Mesenteric fat pad (tissue), 1 donor: ENCODE measurements at regions not wholly inside any gene's neighbourhood (a gene's known extent, or its start where the extent isn't known, plus 50 kb on each side); places are given as distances from the start of the nearest gene placed in this dataset.

ENCODE experiments used
- DNase-seq: peaks from one replicate; pipeline ENCODE4 v3.0.0-alpha.2; 2020; ENCODE audit warnings: low spot score
- donor health status: DM: yes; HTN: yes; CAD: no.

GRCh38 chr20:60411813-60412212 lies 453.6 kb downstream of the CDH26 start:
- DNase-seq = no peak

- no peak for DNase-seq
These were observed 462.5 kb downstream of the CDH26 start for GRCh38 chr20:60420676-60421229.

DNA sequence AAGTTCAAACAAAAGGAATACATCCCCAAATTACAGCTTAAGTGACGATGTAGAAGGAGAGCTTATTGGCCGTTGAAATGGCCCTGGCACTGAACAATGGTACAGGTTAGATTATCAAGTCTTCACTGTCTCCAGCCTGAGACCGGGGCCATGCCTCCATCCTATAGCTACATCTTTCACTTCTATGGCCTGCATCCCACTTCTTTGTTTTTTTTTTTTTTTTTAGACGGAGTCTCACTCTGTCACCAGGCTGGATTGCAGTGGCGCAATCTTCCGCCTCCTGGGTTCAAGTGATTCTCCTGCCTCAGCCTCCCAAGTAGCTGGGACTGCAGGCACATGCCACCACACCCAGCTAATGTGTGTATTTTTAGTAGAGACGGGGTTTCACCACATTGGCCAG lies 464.6 kb downstream of the CDH26 start:
- DNase-seq = no peak

- DNase-seq = no peak
These were observed 466.2 kb downstream of the CDH26 start for GRCh38 chr20:60424267-60424902.

DNA sequence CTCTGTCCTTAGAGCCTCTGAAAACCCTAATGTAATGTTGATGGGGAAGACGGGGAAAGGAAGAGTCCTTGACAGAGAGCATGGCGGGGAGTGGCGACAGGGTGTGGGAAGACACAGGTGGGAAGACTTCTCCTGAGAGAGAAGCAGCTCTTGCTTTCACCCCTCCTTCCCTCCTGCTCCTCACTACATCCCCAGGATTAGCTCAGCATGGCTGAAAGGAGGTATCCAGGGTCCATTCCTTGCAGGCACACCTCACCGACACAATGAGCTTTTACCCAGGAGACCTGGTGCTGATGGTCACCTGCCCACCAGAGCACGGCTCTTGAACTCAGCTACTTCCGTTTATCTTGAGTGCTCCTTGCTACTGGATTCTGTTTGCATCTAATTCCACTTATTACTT lies 469.3 kb downstream of the CDH26 start:
- no peak for DNase-seq

- DNase-seq = no peak
These were observed 470.4 kb downstream of the CDH26 start for GRCh38 chr20:60428651-60429050.

DNA sequence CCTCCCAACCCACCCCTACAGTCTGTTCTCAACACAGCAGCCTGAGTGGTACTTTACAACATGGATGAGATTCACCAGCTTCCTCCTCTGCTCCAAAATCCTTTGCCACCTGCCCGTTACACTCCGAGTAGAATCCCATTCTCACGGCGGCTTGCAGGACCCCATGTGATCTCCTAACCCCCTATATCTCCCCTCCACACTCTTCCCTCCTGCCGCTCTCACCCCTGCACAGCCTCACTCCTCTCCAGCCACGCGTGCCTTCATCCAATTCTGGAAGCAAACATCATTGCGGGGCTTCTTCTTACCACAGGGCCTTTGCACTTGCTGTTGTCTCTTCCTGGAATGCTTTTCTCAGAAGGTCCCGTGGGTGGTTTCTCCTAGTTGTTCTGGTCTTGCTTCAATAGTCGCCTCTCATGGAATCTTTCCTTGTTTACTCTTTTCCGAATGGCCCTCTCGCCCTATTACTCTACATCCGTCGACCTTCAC lies 472.3 kb downstream of the CDH26 start:
- no peak for DNase-seq

DNA sequence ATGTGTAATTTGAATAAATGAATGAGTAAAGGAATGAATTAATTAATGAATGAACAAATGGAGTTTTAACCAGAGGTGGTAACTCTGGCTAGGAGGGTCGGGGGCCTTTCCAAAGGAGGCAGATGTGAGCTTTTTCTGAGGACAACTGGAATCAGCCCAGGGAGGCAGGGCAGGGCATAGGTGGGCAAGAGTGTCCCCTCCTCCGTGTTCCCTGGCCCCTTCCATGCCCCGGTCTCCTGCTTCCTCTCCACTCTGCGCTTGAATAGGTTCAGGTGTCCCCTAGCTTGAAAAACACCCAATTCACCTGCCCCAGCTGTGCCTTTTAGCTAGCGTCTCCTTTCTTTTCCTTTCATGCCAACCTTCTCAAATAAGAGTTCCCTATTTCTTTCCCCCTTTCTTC lies 473.1 kb downstream of the CDH26 start:
- DNase-seq = no peak

- no peak for DNase-seq
These were observed 479.2 kb downstream of the CDH26 start for GRCh38 chr20:60437418-60437817.

DNA sequence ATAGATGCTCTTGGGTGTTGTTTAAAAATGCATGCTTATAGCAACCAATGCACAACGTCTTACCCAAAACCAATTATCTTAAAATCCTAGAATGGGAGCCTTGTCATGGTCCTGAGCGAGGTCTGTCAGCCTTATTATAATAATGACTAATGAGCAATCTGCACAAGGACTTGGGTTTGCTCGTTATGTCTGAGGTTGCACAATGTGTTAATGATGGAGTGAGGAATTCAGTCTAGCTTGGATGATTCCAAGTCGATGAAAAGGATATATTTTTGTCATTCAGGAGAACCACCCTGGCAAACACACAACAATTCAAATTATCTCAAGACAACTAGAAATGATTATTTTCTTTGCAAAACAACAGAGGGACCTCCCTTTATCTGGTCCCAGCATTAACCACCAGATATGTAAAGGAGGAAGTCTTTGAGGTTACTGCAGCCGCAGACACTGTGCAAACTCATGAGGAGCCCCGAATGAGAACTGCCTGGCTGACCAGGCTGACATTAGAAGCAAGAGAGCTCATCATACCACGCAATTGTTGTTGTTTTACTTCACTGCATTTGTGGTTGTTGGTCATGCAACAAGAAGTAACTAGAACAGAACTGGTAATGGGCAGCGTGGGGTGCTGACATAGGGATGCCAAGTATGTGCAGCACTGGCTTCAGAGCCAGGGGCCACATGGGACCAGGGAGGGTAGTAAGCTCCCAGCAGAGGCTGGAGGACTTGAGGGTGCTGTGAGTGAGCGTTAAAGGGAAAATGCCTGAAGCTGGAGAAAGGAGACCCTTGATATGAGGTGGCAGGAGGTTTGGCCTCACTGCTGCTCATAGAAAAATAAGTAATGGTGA lies 488.3 kb downstream of the CDH26 start:
- DNase-seq = no peak

GRCh38 chr20:60447703-60448102 lies 489.5 kb downstream of the CDH26 start:
- no peak for DNase-seq

- no peak for DNase-seq
These were observed 495.4 kb downstream of the CDH26 start for GRCh38 chr20:60453388-60454246.

DNA sequence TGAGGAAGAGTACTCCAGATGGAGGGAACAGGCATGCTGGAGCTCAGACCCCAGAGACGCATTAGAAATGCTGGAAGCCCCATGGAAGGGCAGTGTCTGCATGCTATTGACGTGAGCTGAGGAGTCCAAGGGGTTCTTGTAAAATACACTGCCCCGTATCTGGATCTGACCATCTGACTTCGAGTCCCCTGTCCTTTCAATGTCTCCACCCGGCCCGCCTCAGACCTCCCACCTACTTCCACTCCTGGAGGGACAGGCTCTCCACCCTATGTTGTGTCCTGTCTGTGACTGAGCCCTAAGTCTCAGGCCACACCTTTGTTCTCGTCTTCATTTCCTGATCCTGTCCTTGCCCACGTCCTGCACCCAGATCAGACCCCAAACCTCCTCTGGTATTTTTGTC lies 496.3 kb downstream of the CDH26 start:
- DNase-seq = no peak

DNA sequence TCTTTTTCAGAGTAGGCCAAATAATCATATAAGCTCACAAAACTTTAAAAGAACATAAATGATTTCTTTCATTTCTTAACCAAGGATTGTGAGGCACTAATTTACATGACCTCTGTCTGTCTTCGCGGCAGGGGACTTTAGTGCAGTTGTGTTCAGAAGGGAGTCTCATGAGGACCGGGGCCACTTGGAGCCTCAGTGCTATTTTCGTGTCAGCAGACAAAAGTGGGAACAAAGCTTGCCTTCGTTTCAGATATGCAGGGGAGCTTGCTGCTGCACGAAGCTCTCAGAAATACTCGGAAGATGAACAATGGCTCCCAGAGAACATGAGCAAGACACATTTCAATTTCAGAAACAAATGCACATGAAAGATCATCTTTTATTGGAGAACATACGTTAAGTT lies 497.0 kb downstream of the CDH26 start:
- no peak for DNase-seq

DNA sequence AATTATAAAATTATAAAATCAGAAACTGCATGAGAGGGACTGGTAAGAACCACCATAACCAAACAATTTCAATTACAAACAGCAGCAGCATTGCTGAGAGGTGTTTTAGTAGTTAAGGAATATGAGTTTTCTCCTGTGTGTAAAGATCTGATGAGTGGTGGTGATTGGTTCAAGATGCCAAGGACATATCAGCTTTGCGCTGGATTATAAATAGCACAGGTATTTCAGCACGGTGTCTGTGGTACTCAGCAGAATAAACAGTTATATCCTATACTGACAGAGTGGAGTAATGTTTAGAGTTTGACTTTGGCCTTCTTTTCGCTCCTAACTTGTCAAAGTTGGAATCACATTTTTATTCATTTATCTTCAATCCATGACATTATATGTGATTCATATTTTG lies 501.0 kb downstream of the CDH26 start:
- no peak for DNase-seq

- no peak for DNase-seq
These were observed 503.8 kb downstream of the CDH26 start for GRCh38 chr20:60461993-60462392.

- no peak for DNase-seq
These were observed 505.6 kb downstream of the CDH26 start for GRCh38 chr20:60463798-60464197.

DNA sequence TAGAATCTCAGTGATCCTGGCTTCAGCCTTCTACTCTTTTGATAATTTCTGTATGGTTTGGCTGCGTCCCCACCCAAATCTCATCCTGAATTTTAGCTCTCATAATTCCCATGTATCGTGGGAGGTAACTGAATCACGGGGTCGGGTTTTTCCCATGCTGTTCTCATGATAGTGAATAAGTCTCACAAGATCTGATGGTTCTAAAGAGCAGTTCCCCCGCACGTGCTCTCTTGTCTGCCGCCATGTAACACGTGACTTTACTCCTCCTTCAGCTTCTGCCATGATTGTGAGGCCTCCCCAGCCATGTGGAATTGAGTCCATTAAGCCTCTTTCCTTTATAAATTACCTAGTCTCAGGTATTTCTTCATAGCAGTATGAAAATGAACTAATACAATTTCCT lies 507.2 kb downstream of the CDH26 start:
- no peak for DNase-seq

DNA sequence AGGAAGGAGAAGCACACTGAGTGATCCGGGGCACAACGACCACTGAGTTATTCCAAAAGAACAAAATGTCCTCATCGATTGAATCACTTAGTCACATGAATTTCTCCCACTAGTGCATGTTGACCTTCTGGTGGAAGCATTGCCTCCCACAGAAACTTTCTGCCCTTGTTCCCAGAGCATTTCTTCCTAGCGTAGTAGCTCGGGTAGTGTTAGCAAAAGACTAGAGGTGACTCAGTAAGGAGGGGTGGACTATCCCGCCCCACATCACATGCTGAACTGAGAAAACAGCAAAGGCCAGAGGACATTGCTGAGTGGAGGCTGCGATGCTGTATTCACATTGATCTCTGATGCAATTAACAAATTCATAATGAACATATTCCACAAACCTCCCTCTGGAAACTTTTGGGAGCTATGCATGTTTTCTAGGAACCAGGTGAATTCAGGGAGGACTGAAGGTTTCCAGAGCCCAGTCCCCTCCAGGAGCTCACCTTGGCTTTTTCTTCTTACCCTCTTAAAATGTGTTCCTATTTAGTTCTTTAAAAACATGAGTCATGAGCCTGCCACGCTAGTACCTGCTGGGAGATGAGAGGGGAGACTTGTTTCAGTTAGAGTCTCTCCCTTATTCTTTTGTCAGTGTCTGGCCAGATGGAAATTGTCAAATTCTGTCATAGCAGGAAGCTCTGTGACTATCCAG lies 507.9 kb downstream of the CDH26 start:
- DNase-seq = no peak

GRCh38 chr20:60466687-60467022 lies 508.4 kb downstream of the CDH26 start:
- no peak for DNase-seq

DNA sequence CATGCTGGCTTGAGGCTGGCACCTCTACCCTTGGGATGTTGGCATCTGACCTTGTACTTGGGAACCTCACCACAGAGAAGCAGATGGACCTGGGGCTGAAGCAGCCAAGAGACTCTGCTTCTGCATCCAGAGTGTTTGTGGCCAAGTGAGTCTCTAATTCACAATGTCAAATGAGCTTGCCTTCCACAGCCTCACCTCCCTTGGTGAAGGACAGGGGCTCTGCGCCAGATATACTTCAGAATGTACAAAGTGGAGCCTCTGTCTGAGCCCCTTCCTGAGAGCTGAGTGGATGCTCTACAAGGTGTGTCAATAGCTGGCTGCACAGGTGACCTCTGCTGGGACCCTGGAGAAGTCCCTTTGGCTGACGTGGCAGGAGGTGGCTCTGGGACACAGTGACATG lies 508.9 kb downstream of the CDH26 start:
- no peak for DNase-seq
